HG02870 (cell line): ENCODE measurements at regions not wholly inside any gene's neighbourhood (a gene's known extent, or its start where the extent isn't known, plus 50 kb on each side); places are given as distances from the start of the nearest gene placed in this dataset.

ENCODE experiments used
- ATAC-seq: cut with Tn5 transposase; IDR thresholded peaks from one replicate; pipeline ENCODE4 v1.9.1; 2021; ENCODE audit warnings: mild to moderate bottlenecking, moderate library complexity; ENCODE audit not compliant: unreplicated experiment

DNA sequence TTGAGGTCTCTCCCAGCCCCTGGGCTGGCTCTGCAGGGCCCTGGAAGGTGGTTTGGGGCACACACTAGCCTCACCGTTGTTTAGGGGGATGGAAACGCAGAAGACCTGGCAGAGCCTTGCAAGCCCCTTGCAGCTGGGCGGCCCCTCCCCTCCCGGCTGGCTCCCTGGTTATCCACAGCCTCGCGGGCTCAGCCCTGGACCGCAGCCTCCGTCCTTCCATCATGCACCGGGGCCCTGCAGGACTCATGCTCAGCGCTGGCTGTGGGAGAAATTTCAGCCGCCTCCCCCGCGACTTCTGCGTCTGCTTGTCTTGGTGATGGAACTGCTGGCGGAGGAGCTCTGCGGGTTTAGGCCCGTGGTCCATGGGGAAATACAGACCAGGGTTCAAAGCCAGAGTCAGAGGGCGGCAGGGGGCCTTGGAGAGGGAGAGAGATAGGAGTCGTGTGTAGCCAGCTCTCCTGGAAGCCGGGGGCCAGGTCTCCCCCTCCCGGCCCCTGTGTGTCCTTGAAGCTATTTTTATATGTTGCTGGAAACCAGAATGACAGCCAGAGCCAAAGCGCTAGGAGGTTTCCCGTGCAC is 75.8 kb upstream of the IER5L start:
- no peak for ATAC-seq

DNA sequence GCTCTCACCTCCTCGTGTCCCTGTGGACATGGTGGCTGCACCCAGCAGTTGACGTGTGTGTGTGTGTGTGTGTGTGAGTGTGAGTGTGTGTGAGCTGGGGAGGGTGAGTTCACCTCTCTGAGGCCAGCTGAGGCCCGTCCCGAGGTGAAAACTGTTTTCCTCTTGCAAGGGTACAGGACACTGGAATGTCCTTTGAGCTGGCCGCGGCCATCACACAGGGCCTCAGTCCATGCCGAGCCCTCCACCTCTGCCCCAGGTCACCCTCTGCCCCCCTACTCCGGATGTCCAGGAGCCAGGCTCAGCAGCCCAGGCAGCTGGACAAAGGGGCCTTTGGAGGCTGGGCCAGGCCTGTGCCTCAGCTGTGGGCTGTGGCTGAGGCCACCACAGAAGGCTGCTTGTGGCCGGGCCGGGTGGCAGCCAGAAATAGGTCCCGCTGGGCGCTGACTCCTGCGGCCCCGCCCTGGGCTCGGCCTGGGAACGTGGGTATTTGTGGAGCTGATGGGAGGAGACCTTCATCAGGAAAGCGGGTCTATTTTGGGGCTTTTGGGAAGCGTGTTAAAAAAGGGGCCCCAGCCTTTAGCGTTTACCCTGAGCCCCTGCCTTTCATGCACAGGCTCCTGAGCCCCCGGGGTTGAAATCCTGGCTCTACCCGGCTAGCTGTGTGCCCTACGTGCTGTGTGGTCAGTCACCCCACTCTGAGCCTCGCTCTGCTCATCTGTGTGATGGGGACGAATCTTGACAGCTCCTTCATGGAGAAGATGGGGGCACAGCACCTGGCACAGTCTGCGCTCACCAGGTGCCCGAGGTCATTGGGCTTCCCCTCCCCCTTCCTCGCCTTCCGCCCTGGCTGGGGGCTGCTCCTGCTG is 75.1 kb upstream of the IER5L start:
- no peak for ATAC-seq

DNA sequence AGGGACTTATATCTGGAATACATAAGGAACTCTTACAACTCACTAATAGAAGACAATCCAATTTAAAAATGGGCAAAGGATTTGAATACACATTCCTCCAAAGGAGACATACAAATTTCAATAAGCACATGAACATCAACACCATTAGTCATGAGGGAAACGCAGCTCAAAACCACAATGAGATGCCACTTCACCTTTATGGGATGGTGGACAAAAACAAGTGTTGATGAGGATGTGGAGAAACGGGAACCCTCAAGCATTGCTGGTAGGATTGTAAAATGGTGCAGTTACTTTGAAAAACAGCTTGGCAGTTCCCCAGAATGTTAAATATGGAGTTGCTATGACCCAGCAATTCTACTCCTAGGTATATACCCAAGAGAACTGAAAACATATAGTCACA is 72.7 kb upstream of the IER5L start:
- ATAC-seq, result no peak

DNA sequence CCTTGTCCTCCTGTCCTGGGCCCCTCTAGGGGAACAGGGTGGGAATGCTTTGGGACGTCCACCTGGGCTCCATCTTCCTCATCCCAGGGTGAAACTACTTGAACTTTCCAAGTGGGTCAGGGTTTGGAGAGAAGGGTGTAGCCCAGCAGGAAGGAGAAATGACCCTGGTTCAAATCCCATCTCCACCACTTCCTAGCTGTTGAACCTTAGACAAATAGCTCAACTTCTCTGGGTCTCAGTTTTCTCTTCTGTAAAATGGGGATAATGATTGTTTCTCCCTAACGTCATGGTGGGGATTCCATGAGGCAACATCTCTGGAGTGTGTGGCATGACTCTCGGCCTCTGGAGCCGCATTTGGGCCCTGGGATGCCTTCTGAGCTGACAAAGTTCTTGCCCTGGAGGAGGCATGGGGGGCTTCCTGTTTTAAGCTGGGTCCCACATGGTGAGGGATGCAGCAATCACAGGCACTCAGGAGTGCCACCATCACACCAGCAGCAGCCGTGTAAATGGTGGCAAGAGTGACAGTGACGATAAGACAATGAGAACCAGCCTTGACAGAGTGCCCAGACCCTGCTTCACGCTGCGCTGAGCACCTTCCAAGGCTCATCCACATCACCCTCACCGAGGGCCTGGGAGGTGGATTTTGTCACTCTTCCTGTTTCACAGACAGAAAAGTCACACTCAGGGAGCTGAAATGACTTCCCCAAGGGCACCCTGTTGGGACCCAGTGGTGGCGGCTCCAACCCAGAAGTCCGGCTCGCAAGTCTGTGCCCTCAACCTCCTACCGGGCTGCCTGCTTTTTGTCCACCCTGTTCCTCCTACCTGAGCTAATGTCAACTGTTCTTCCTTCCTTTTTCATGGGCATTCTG is 69.5 kb upstream of the IER5L start:
- no peak for ATAC-seq

DNA sequence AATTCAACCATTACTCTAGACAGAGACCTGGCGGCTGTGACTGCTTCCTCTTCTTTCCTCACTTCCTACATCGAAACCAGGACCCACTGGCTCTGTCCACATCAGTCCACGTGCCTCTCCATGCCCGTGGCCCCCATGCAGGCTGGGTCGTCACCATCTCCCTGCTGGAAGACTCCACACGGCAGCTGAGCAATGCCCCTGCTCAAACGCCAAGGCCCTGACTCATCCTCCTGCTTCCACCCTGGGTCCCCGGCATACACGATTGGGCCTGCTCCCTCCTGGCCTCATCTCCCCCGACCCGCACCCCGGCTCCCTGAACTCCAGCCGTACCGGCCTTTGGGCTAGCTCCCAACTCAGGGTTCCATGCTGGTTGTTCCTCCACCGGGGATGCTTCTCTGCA is 67.2 kb upstream of the IER5L start:
- no peak for ATAC-seq

DNA sequence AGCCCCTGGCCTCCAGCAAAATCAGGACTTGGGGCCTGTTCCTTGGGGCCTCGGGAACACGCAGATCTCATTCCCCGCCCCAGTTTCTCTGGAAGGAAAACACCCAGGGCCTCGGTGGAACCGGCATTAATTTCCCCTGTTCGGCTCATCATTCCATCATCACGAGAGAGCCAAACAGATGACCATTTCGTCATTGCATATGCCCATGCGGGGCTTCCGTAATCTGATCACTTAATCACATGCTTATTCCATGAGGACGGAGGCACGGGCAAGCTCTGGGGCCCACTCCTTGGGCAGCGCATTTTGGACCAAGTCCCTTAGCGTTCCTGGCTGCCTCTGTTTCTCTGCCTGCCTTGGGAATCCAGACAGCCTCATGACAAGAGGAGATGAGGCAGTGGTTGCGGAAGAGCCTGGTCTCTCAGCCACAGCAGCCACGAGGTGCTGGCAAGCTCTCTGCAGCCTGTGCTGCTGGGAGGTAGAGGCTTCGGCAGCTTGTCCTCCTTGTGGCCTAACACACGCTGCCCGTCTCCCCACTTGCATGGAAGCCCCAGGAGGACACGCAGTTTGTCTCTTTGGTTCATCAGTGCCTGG is 65.0 kb upstream of the IER5L start:
- no peak for ATAC-seq

DNA sequence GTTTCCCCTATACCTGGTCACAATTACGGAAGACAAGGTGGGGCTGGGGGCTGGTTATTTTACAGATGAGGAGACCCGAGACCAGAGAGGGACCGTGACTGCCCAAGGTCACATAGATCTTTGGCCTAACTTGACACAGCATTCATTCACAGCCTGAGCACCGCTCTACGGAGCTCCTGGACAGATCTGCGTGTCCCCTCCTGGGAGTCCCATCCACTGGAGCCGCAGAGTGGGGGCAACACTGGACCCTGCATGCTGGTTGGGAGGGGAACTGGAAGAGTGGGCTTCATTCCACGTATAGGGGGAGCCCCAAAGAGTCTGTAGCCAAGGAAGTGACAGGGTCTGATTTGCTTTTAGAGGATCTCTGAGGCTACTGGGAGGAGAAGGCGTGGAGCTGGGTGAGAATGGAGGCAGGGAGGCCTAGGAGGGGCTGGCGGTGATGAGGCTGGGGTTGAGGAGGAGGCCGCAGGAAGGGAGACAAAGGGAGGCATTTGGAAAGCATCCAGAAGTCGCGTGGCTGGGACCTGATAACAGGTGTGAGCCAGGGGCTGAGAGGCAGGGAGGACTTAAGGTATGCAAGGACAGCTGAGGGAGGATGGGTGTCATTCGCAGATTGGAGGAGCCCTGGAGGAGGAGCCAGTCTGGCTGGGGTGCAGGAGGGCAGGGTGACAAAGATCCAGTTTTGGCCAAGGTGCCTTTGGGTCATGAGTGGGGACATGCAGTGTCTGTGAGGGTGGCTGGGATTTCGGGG is 64.3 kb upstream of the IER5L start:
- no peak for ATAC-seq

DNA sequence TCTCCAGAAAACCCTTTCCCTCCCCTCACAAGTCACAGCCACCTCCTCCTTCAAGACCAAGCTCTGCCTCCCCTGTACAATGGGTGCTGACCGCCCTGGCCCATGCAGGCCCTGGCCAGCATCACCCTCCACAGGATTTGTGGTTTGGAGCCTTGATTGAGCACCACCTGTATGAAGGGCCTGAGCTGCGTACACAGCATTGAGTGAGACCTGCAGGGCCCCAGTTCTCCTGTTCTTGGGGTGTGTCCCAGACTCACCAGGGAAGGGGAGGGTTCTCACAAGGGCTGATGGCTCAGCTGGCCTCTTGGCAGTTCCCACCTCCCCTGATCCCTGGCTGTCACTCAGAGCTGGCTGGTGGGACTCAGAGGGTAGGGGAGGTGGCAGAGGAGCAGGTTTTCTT is 63.7 kb upstream of the IER5L start:
- ATAC-seq, result no peak

DNA sequence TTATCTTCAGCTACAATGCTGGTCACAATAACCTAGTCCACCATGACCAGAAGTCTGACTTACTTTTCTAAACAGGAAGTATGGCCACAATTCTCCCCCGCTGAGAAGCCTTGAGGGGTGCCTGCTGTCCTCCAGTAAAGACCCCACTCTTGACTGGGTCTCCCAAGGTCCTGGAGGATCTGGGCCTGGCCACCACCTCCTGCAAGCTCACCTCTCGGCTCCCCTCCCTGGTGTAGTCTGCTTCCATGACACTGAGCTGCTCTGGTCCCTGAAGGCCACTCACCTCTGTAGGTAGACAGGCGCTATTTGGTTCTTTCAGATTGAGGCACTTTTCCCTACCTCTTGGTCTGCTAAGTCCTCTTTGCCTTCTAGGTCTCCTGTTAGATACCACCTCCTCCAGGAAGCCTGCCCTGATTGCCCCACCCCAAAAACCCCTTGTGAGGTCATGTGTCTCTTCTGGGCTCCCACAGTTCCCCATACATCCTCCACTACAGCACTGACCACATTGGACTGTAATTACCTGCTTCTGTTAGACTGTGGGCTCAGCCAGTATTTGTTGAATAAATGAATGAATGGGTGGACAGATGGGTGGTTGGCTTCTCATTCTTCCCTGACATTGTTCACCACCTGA is 62.6 kb upstream of the IER5L start:
- no peak for ATAC-seq

DNA sequence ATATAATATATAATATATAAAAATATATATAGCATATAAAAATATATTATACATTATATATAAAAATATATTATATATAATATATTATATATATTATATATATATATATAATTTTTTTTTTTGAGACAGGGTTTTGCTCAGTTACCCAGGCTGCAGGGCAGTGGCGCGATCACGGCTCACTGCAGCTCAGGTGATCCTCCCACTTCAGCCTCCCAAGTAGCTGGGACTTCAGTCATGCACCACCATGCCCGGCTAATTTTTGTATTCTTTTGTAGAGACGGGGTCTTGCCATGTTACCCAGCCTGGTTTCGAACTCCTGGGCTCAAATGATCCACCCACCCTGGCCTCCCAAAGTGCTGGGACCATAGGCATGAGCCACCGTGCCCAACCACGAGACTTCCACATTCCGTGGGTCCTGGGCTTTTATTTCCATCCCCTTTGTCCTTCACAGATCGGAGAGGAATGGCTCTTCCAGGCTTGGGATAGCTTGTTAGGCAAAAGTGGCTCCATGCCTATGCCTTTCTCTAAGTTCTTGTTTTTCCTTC is 62.0 kb upstream of the IER5L start:
- no peak for ATAC-seq

DNA sequence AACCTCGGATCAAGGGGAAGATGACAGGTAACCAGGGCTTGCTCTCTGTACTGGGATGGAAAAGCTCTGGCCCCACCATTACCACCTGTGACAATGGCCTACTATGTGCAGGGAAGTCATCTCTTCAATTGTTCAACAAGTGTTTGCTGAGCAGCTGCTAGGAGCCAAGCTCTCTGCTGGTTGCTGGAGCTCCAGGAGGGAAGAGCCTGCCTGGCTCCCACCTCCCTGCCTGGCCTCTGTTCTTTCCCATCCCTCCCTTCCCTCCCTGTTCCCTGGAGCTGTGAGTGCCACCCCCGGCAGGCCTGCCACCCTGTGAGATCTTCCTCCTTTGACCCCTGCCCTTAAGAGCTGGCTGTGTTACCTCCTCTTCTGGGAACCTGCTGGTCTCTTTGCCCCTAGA is 59.7 kb upstream of the IER5L start:
- no peak for ATAC-seq

DNA sequence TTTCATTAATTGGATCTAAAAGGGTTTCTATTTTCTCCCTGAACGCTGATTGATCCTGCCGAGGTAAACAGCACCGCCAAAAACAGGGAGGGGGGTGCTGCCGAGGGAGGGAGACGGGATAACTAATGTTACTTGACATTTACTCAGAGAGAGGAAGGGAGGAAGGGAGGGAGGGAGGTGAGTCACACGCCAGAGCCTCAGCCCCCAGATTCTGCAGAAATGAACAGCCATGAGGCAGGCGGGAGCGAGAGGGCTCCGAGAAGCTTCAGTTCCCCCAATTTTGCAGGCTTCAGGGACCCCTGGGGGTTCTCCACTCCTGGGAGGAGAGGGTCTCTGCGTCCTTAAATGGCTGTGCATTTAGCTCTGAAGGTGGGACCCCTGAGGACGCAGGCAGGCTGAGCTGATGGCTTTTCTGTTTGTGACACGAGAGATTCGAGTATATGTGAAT is 59.1 kb upstream of the IER5L start:
- ATAC-seq, result no peak

DNA sequence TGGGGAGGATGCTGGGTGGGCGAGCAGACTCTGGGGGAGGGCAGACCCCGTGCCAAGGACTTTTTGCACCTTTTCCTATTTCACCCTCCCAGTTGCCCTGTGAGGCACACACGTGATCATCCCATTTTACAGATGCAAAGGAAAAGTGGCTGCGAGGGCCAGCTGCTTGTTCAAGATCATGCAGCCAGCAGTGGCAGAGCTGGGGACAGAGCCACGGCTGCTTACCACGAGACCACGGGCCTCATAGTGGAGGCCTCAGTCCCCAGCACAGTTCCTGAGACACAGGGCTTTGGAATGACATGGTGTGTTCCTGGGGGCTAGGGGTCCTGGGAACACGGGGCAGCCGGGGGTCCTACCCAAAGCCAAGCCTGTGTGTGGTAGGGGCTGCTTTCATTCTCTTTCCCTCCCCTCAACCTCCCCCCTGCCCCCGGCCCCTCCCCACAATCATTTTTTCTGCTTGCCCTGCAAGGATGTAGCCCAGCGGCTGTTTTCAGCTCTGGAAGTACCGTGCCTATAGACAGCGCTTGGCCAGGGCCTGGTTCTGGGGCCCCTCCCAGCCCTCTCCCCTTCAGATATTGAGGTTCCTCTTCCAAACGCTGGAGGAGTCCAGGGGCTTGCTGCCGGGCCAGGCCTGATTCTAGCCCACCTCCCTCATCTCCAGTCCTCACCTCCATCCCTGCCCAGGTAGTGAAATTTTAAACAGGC is 58.5 kb upstream of the IER5L start:
- no peak for ATAC-seq

DNA sequence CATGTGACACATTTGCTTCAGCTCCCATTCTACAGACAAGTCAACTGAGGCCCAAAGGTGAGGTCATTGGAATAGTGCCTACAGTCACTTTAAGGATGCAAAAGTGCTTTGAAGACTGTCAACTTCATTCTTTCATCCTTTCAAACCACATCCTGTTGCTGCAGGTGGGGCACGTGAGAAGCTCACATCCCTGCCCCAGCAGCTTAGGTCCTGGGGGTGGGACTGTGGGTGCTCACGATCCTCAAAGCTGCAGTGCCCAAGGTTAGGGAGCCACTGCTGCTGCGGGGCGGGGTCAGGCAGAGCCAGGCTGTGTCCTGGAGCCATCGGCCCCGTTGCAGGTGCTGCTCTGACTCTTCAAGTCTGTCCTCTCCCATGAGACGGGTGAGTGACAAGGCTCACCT is 57.9 kb upstream of the IER5L start:
- ATAC-seq, result no peak

DNA sequence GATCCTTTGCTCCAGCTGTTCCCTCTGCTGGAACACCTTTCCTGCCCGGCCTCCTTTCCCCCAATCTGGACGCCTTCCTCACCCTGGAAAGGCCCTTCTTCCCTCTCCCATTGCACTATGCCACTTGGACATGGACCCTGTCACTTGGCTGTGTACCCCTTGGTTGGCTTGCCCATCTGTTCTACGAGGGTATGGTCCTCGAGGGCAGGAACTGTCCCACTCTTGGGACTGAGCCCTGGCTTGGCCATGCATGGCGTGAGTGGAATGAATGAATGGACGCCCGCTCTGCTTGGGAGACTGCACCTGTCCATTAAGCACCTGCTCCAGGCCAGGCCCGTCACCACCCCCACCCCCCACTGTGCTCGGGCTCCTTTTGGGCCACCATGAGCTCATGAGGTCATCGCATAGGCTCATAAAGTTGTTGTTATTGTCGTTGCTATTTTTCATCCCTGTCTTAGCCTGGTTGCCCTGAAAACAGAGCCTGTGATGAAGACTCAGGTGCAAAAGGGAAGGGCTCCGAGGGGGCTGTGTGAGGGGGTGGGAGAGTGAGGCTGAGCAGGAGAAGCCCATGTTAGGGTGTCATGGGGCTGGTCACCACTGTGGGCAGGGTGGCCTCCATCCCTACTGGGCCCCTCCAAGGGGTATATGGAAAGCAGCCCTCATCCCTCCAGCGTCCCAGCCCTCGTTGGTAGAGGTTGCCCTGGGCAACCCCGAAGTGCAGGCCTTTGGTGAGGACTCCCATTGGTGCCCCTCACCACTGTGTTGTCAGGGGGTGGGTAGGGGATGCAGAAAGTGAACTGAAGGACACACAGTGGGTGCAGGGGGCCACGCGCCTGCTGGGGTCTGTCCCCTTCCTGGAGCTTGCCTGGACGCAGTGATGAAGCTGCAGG is 57.2 kb upstream of the IER5L start:
- ATAC-seq, result no peak

DNA sequence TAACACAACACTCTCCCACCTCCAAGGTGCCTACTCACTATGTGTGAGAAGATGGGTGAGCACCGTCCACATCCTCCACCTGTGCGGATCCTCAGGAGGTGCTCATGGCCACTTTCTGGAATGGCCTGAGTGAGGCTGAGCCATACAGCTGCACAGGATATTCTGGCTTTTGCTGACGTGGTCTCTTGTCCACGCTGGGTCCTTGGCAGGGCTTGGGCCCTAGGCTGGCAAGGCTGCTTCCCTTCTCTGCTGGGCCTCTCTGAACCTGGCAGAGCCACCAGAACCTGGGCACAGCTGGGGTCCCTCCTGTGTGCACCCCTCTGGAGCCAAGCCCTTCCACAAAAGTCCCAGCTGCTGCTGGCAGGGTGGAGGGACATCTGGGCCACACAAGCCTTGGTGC is 56.4 kb upstream of the IER5L start:
- no peak for ATAC-seq

DNA sequence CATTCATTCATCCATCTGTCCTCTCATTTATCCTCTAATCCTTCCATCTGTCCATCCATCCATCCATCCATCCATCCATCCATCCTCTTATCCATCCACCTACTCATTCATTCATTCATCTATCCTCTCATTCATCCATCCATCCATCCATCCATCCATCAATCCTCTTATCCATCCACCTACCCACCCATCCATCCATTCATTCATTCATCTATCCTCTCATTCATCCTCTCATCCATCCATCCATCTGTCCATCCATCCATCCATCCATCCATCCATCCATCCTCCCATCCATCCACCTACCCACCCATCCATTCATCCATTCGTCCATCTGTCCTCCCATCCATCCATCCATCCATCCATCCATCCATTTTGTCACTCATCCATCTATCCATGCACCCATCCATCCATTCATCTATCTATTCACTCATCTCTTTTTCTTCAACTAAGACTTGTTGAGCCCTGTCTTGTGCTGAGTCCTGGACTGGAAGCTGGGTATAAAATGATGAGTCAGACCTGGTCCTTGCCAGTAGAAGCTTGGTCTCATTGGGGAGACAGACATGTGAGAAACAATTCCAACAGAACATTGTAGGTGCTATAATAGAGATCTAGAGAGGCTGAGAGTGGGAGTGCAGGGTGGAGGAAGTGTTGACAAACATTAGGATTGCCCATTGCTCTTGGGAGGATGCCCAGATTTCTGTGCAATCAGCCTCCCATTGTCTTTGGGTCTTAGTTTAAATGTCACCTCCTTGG is 55.0 kb upstream of the IER5L start:
- no peak for ATAC-seq

DNA sequence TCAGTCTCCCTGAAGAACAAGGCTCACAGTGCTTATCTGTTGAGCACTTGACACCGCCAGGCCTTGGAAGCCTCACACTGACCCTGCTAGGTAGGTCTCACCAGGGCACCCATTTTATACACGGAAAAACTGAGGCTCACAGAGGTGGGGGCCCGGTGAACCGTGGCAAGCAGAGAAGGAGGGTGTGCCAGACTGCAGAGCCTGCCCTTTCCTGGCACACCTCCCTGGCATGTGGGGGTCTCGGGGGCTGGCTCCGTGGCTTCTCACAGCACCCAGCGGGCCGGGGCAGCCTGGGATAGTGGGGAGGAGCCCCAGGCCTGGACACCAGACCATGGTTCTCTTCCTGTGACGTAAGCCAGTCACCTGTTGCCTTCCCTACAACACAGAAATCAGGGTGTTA is 53.7 kb upstream of the IER5L start:
- no peak for ATAC-seq
